Naive thymus-derived CD4-positive, alpha-beta T cell (primary cell): ENCODE measurements at regions not wholly inside any gene's neighbourhood (a gene's known extent, or its start where the extent isn't known, plus 50 kb on each side); places are given as distances from the start of the nearest gene placed in this dataset.
"Not testable (repeated sequence)": the region's sequence is repeated elsewhere in the genome, so short reads cannot be mapped to it uniquely, and the experiment has no call there.

Source experiments
- ATAC-seq: fragments of 150-1000 bp; cut with Tn5 transposase; 2 replicates; pipeline ENCODE4 v1.10.0; 2021; ENCODE audit warnings: mild to moderate bottlenecking, moderate library complexity
- CTCF ChIA-PET: fragments of 350-600 bp; sonication (Branson Sonifier 250); formaldehyde crosslinking; loops from one replicate; lab custom pipeline; 2021; ENCODE audit warnings: antibody characterized with exemption; lab: Charles Lee
- POLR2A ChIA-PET: fragments of 350-600 bp; sonication (Branson Sonifier 250); formaldehyde crosslinking; loops from one replicate; lab custom pipeline; 2021; ENCODE audit warnings: antibody characterized with exemption, inconsistent platforms; lab: Charles Lee
- DNase-seq, 9 donors: peaks; one replicate each; pipeline versions ENCODE4 v3.0.0 to v3.0.0-alpha.2; 2020 to 2022; ENCODE audit warnings: mixed read lengths in 1 of 9
- H3K27ac ChIP-seq: one replicate; pipeline ENCODE4 v1.7.0; 2013; ENCODE audit warnings: mild to moderate bottlenecking, low read depth, low read length, moderate library complexity
- H3K27me3 ChIP-seq, 2 donors: one replicate each; pipeline ENCODE4 v1.7.0; 2013; ENCODE audit warnings: low read length in 2 of 2, mild to moderate bottlenecking in 2 of 2, moderate library complexity in 2 of 2; ENCODE audit not compliant: control insufficient read depth in 2 of 2, insufficient read depth in 2 of 2
- H3K36me3 ChIP-seq, 3 experiments: 1 replicate in 2 of 3; 2 replicates in 1 of 3; pipeline ENCODE4 v1.7.0; 2013; ENCODE audit warnings: low read length in 3 of 3, mild to moderate bottlenecking in 3 of 3, moderate library complexity in 1 of 3; ENCODE audit not compliant: insufficient read depth in 3 of 3, control insufficient read depth in 2 of 3
- H3K4me1 ChIP-seq, 2 donors: one replicate each; pipeline ENCODE4 v1.7.0; 2013; ENCODE audit warnings: low read length in 2 of 2, mild to moderate bottlenecking in 2 of 2, moderate library complexity in 1 of 2; ENCODE audit not compliant: control insufficient read depth in 2 of 2, insufficient read depth in 2 of 2
- H3K4me3 ChIP-seq: 2 replicates; pipeline ENCODE4 v1.7.0; 2013; ENCODE audit warnings: mild to moderate bottlenecking, low read length
- H3K9me3 ChIP-seq, 3 experiments: 1 replicate in 2 of 3; 2 replicates in 1 of 3; pipeline ENCODE4 v1.7.0; 2013; ENCODE audit warnings: low read length in 3 of 3; ENCODE audit not compliant: control insufficient read depth in 2 of 3
- H3K27ac Mint-ChIP-seq, 9 donors: one replicate each; pipeline ENCODE4 v1.8.0; 2020 to 2022; ENCODE audit warnings: mixed read lengths in 9 of 9, mild to moderate bottlenecking in 8 of 9, moderate library complexity in 5 of 9, inconsistent platforms in 2 of 9
- H3K27me3 Mint-ChIP-seq, 5 donors: one replicate each; pipeline ENCODE4 v1.8.0; 2021 to 2022; ENCODE audit warnings: mixed read lengths in 5 of 5, mild to moderate bottlenecking in 1 of 5
- H3K36me3 Mint-ChIP-seq, 5 donors: one replicate each; pipeline ENCODE4 v1.8.0; 2020 to 2022; ENCODE audit warnings: mixed read lengths in 5 of 5, mild to moderate bottlenecking in 3 of 5, inconsistent platforms in 1 of 5
- H3K4me1 Mint-ChIP-seq, 7 donors: one replicate each; pipeline ENCODE4 v1.8.0; 2020 to 2022; ENCODE audit warnings: mixed read lengths in 7 of 7, mild to moderate bottlenecking in 3 of 7, inconsistent platforms in 1 of 7
- H3K4me3 Mint-ChIP-seq, 10 donors: one replicate each; pipeline ENCODE4 v1.8.0; 2020 to 2022; ENCODE audit warnings: mild to moderate bottlenecking in 10 of 10, mixed read lengths in 10 of 10, moderate library complexity in 6 of 10, inconsistent platforms in 2 of 10
- H3K9me3 Mint-ChIP-seq, 11 donors: one replicate each; pipeline ENCODE4 v1.8.0; 2020 to 2022; ENCODE audit warnings: mixed read lengths in 11 of 11, mild to moderate bottlenecking in 4 of 11, inconsistent platforms in 1 of 11, moderate library complexity in 1 of 11
- intact Hi-C, 2 donors: fragments of 100-400 bp; cut with micrococcal nuclease; formaldehyde crosslinking; loops; one replicate each; pipeline ENCODE4 v1.15.1; 2023

- ChIA-PET POLR2A (interaction anchor here (1.4 kb wide), 1 partner anchor 9 kb away, joined by 5 read pairs; no protein-coding TSS in a partner anchor), CTCF (interaction anchor here (0.7 kb wide), 1 partner anchor 10 kb away, joined by 3 read pairs; no protein-coding TSS in a partner anchor)
- Mint-ChIP-seq H3K27me3 (peaks cover 12 to 30% (median 12%) of the 10 kb centered on the region in 5 donors), H3K9me3 (no peaks in the 10 kb centered on the region), H3K4me3 (no peak overlapping the region), H3K36me3 (no peaks in the 10 kb centered on the region), H3K4me1 (peaks cover 0 to 7% (median 0%) of the 10 kb centered on the region in 7 donors), H3K27ac (no peak overlapping the region)
- Histone ChIP-seq H3K9me3 (no peaks in the 10 kb centered on the region), H3K27ac (no peak overlapping the region), H3K36me3 (no peaks in the 10 kb centered on the region), H3K27me3 (no peaks in the 10 kb centered on the region), H3K4me1 (no peaks in the 10 kb centered on the region), H3K4me3 (no peak overlapping the region)
- DNase-seq (no peak), ATAC-seq (no peak)
- intact Hi-C loops: no loop called here
These were observed 83.5 kb upstream of the VGLL4 start for GRCh38 chr3:11727207-11727606.

- H3K36me3 ChIP-seq: no peaks in the 10 kb centered on the region
- Mint-ChIP-seq H3K36me3 (no peaks in the 10 kb centered on the region), H3K27ac (no peak overlapping the region), H3K4me1 (peaks cover 0 to 7% (median 2%) of the 10 kb centered on the region in 7 donors), H3K27me3 (peaks cover 12 to 34% (median 19%) of the 10 kb centered on the region in 5 donors), H3K4me3 (no peak overlapping the region), H3K9me3 (no peaks in the 10 kb centered on the region)
- H3K4me3 ChIP-seq: no peak overlapping the region
- CTCF ChIA-PET: interaction anchor here (0.7 kb wide), 1 partner anchor 1020 kb away, joined by 4 read pairs; no protein-coding TSS in a partner anchor
- no peak for DNase-seq
- intact Hi-C loops: no loop called here
- no peaks in the 10 kb centered on the region for H3K9me3 ChIP-seq
- POLR2A ChIA-PET: no interaction called here
- ATAC-seq: no peak
- no peaks in the 10 kb centered on the region for H3K4me1 ChIP-seq
- H3K27me3 ChIP-seq: no peaks in the 10 kb centered on the region
- no peak overlapping the region for H3K27ac ChIP-seq
These were observed 82.4 kb upstream of the VGLL4 start for GRCh38 chr3:11726146-11726545.

- intact Hi-C loops, DNase-seq, H3K4me1 ChIP-seq, CTCF ChIA-PET, H3K9me3 Mint-ChIP-seq, H3K9me3 ChIP-seq, H3K36me3 Mint-ChIP-seq, H3K36me3 ChIP-seq, H3K27ac Mint-ChIP-seq, H3K4me3 Mint-ChIP-seq, H3K4me3 ChIP-seq, ATAC-seq, H3K27me3 ChIP-seq, POLR2A ChIA-PET, H3K27ac ChIP-seq: not testable (repeated sequence)
- H3K4me1 Mint-ChIP-seq: peaks cover 8 to 14% (median 10%) of the 10 kb centered on the region in 7 donors
- peaks cover 12 to 39% (median 22%) of the 10 kb centered on the region in 5 donors for H3K27me3 Mint-ChIP-seq
These were observed 81.6 kb upstream of the VGLL4 start for GRCh38 chr3:11725340-11725641.

- peaks cover 9 to 14% (median 12%) of the 10 kb centered on the region in 7 donors for H3K4me1 Mint-ChIP-seq
- no peaks in the 10 kb centered on the region for H3K36me3 Mint-ChIP-seq
- H3K27ac ChIP-seq: no peak overlapping the region
- ChIA-PET POLR2A (no interaction called here), CTCF (no interaction called here)
- H3K36me3 ChIP-seq: no peaks in the 10 kb centered on the region
- ATAC-seq (no peak), DNase-seq (no peak)
- H3K27ac Mint-ChIP-seq: no peak overlapping the region
- H3K9me3 Mint-ChIP-seq: no peaks in the 10 kb centered on the region
- peak overlapping the region in 1 of 10 donors; percentile 39 for H3K4me3 Mint-ChIP-seq
- H3K4me1 ChIP-seq: no peaks in the 10 kb centered on the region
- intact Hi-C loops: no loop called here
- no peaks in the 10 kb centered on the region for H3K27me3 ChIP-seq
- peaks cover 12 to 40% (median 21%) of the 10 kb centered on the region in 5 donors for H3K27me3 Mint-ChIP-seq
- no peaks in the 10 kb centered on the region for H3K9me3 ChIP-seq
- peak overlapping the region; percentile 30 for H3K4me3 ChIP-seq
These were observed 81.1 kb upstream of the VGLL4 start for GRCh38 chr3:11724615-11725339.

DNA sequence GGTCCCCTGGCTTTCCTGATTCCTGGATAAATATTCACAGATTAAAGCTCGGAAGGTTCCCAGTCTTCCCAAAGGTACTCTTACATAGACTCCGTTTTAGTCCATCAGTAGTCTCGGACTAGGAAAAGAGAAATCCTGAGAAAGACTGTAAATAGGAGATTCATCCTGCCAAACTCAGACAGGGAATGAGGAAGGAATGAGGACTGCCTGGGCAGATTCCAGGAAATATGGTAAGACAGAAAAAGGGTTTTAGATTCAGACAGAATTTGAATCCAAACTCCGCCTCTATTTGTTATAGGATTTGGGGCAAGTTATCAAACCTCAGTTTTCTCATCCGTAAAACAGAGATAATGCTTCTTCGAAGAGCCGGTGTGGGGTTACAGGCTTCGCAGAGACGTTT, 77.8 kb upstream of the VGLL4 start:
- H3K4me3 ChIP-seq: no peak overlapping the region
- intact Hi-C loops: loop anchor here in 1 of 2 donors (2.0 kb wide), 2 partner anchors 83 to 125 kb away; partner anchors contain the start of gene TAMM41
- no peaks in the 10 kb centered on the region for H3K27me3 ChIP-seq
- peak overlapping the region in 9 of 10 donors; percentile 11 to 95 (median 92) for H3K4me3 Mint-ChIP-seq
- no peak overlapping the region for H3K27ac Mint-ChIP-seq
- H3K4me1 Mint-ChIP-seq: peaks cover 20 to 29% (median 23%) of the 10 kb centered on the region in 7 donors
- H3K27ac ChIP-seq: no peak overlapping the region
- no peaks in the 10 kb centered on the region for H3K36me3 Mint-ChIP-seq
- peaks cover 6 to 8% of the 10 kb centered on the region in 2 donors for H3K4me1 ChIP-seq
- DNase-seq (no peak), ATAC-seq (no peak)
- POLR2A ChIA-PET: no interaction called here
- H3K9me3 Mint-ChIP-seq: no peaks in the 10 kb centered on the region
- peaks cover 12 to 49% (median 18%) of the 10 kb centered on the region in 5 donors for H3K27me3 Mint-ChIP-seq
- H3K36me3 ChIP-seq: no peaks in the 10 kb centered on the region
- H3K9me3 ChIP-seq: no peaks in the 10 kb centered on the region
- CTCF ChIA-PET: no interaction called here

GRCh38 chr3:11720917-11721411, 77.2 kb upstream of the VGLL4 start:
- peak overlapping the region; percentile 74 for H3K4me3 ChIP-seq
- H3K36me3 Mint-ChIP-seq: no peaks in the 10 kb centered on the region
- ChIA-PET CTCF (no interaction called here), POLR2A (no interaction called here)
- H3K4me1 ChIP-seq: peaks cover 6 to 8% of the 10 kb centered on the region in 2 donors
- H3K27ac ChIP-seq: no peak overlapping the region
- ATAC-seq: no peak
- no peaks in the 10 kb centered on the region for H3K9me3 ChIP-seq
- peak overlapping the region in 6 of 9 donors; percentile 65 to 88 (median 86) for H3K27ac Mint-ChIP-seq
- H3K9me3 Mint-ChIP-seq: no peaks in the 10 kb centered on the region
- intact Hi-C loops: loop anchor here (1.0 to 2.0 kb wide), 5 partner anchors 49 to 449 kb away; partner anchors contain the start of genes ATG7 (in 1 of the 2) and TAMM41 (in 1 of the 2)
- no peaks in the 10 kb centered on the region for H3K27me3 ChIP-seq
- H3K4me1 Mint-ChIP-seq: peaks cover 20 to 30% (median 23%) of the 10 kb centered on the region in 7 donors
- no peak for DNase-seq
- H3K4me3 Mint-ChIP-seq: peak overlapping the region; percentile 90 to 96 (median 92)
- no peaks in the 10 kb centered on the region for H3K36me3 ChIP-seq
- H3K27me3 Mint-ChIP-seq: peaks cover 9 to 46% (median 18%) of the 10 kb centered on the region in 5 donors
